ENCODE measurements at regions not wholly inside any gene's neighbourhood (a gene's known extent, or its start where the extent isn't known, plus 50 kb on each side); places are given as distances from the start of the nearest gene placed in this dataset.

GRCh38 chr2:195352581-195352980 lies 304.4 kb upstream of the SLC39A10 start:
- 31% methylated on average over 5 of the region's 5 CpGs for WGBS

DNA sequence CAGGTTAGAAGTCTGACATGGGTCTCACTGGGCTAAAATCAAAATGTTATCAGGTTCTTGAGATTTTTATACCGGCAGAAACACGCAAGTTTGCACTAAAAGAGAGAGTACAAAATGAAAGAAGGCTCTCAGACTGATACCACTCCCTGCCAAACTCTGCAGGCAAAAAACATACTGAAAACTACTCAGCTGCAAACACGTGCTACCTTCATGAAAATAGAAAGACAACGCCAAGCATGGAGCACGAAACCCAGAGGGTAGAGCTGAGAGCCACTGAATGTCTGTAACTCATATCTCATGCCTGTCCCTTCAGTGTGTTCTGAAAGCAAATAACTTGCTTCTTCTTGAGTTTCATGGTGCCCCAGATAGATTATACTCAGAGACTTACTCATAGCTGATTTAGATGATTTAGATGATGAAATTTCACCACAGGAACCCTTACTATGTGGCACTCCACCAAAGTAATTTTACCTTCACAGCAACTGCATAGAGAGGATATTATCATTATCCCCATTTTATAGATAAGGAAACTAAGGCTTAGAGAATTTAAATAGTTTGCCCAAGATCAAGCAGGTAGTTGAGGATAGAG lies 313.0 kb upstream of the SLC39A10 start:
- Histone ChIP-seq H3K4me3 (no peak overlapping the region), H3K27me3 (no peaks in the 10 kb centered on the region), H3K36me3 (no peaks in the 10 kb centered on the region), H3K9me3 (no peaks in the 10 kb centered on the region), H3K27ac (no peak overlapping the region), H3K4me1 (no peaks in the 10 kb centered on the region)
- 66% methylated on average over 5 of the region's 5 CpGs for WGBS
- no peak for DNase-seq (ENCODE audit: low spot score in 2 of 2)
- no peak for TF ChIP-seq POLR2AphosphoS5 (IDR thresholded peaks at IDR 0.05)
- TF ChIP-seq, protein P1, sequence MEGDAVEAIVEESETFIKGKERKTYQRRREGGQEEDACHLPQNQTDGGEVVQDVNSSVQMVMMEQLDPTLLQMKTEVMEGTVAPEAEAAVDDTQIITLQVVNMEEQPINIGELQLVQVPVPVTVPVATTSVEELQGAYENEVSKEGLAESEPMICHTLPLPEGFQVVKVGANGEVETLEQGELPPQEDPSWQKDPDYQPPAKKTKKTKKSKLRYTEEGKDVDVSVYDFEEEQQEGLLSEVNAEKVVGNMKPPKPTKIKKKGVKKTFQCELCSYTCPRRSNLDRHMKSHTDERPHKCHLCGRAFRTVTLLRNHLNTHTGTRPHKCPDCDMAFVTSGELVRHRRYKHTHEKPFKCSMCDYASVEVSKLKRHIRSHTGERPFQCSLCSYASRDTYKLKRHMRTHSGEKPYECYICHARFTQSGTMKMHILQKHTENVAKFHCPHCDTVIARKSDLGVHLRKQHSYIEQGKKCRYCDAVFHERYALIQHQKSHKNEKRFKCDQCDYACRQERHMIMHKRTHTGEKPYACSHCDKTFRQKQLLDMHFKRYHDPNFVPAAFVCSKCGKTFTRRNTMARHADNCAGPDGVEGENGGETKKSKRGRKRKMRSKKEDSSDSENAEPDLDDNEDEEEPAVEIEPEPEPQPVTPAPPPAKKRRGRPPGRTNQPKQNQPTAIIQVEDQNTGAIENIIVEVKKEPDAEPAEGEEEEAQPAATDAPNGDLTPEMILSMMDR (IDR thresholded peaks at IDR 0.05) = no peak
- TF ChIP-seq POLR2A (IDR thresholded peaks at IDR 0.05) = no peak

More at GRCh38 chr2:195352581-195352980, 304.4 kb upstream of the SLC39A10 start:
- H3K27ac ChIP-seq = no peak overlapping the region
- no peak for TF ChIP-seq POLR2AphosphoS5 (IDR thresholded peaks at IDR 0.05)
- TF ChIP-seq, protein P1 (IDR thresholded peaks at IDR 0.05) = no peak
- no peak overlapping the region for H3K4me3 ChIP-seq
- no peaks in the 10 kb centered on the region for H3K36me3 ChIP-seq
- H3K4me1 ChIP-seq = no peaks in the 10 kb centered on the region
- H3K27me3 ChIP-seq = no peaks in the 10 kb centered on the region
- H3K9me3 ChIP-seq = no peaks in the 10 kb centered on the region
- DNase-seq (ENCODE audit: low spot score in 2 of 2) = no peak

GRCh38 chr2:195343540-195343939 lies 313.5 kb upstream of the SLC39A10 start:
- H3K4me1 ChIP-seq = no peaks in the 10 kb centered on the region
- H3K36me3 ChIP-seq = no peaks in the 10 kb centered on the region
- DNase-seq (ENCODE audit: low spot score in 2 of 2) = no peak
- H3K27ac ChIP-seq = no peak overlapping the region
- WGBS = 91% methylated on average over 2 of the region's 2 CpGs
- H3K9me3 ChIP-seq = no peaks in the 10 kb centered on the region
- TF ChIP-seq POLR2A (IDR thresholded peaks at IDR 0.05) (no peak), POLR2AphosphoS5 (IDR thresholded peaks at IDR 0.05) (no peak), EP300 (IDR thresholded peaks at IDR 0.05) (no peak)
- TF ChIP-seq, protein P1 (IDR thresholded peaks at IDR 0.05) = no peak
- no peaks in the 10 kb centered on the region for H3K27me3 ChIP-seq
- no peak overlapping the region for H3K4me3 ChIP-seq

DNA sequence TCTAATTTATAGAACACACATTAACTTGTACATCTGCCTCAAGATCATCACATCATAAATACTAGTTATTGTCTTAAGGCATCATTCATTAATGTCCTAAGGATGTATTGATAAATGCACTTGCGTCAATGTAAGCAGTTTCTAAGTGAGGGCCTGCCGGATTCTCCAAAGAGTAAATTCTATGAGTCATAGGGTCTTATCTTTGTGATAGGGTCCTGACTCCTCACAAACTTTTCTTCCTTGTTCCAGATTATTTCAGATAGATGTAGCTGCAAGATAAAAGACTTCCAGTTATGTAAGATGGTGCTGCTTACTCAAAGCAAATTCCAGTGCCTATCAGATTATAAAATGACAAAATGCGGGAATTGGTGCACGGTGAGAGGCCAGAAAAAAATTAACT lies 315.0 kb upstream of the SLC39A10 start:
- H3K4me1 ChIP-seq = no peaks in the 10 kb centered on the region
- no peaks in the 10 kb centered on the region for H3K9me3 ChIP-seq
- TF ChIP-seq, protein P1 (IDR thresholded peaks at IDR 0.05) = no peak
- TF ChIP-seq POLR2A (IDR thresholded peaks at IDR 0.05) (no peak), EP300 (IDR thresholded peaks at IDR 0.05) (no peak), POLR2AphosphoS5 (IDR thresholded peaks at IDR 0.05) (no peak)
- no peaks in the 10 kb centered on the region for H3K27me3 ChIP-seq
- H3K36me3 ChIP-seq = no peaks in the 10 kb centered on the region
- no peak overlapping the region for H3K27ac ChIP-seq
- H3K4me3 ChIP-seq = no peak overlapping the region
- 74% methylated on average over 4 of the region's 4 CpGs for WGBS
- no peak for DNase-seq (ENCODE audit: low spot score in 2 of 2)

- no peak for TF ChIP-seq POLR2A (IDR thresholded peaks at IDR 0.05)
- TF ChIP-seq, protein P1 (IDR thresholded peaks at IDR 0.05) = no peak
- no peak for TF ChIP-seq POLR2AphosphoS5 (IDR thresholded peaks at IDR 0.05)
- no peak for TF ChIP-seq EP300 (IDR thresholded peaks at IDR 0.05)
- WGBS = 89% methylated on average over 1 of the region's 1 CpG
- Histone ChIP-seq H3K36me3 (no peaks in the 10 kb centered on the region), H3K27me3 (no peaks in the 10 kb centered on the region), H3K9me3 (no peaks in the 10 kb centered on the region), H3K27ac (no peak overlapping the region), H3K4me3 (no peak overlapping the region), H3K4me1 (no peaks in the 10 kb centered on the region)
- no peak for DNase-seq (ENCODE audit: low spot score in 2 of 2)
These were observed 318.2 kb upstream of the SLC39A10 start for GRCh38 chr2:195338856-195339255.

Measured in suprapubic skin (tissue), 4 donors.